GM12878 (cell line): ENCODE measurements at regions not wholly inside any gene's neighbourhood (a gene's known extent, or its start where the extent isn't known, plus 50 kb on each side); places are given as distances from the start of the nearest gene placed in this dataset.

Source experiments
- ATAC-seq: fragments of 200-7000 bp; cut with Tn5 transposase; 3 replicates; pipeline ENCODE4 v1.9.1; 2020; ENCODE audit warnings: mild to moderate bottlenecking, moderate library complexity
- BruUV-seq: library from RNA; stranded (reverse); fragments of 400-500 nt; replicated peaks from 2 replicates; lab custom pipeline; 2021; lab: Mats Ljungman, UMichigan
- CTCF ChIA-PET: fragments of 300-600 bp; sonication (Branson Sonifier 250); formaldehyde crosslinking; extraction: SDS; loops from one replicate; lab custom pipeline; 2021; ENCODE audit warnings: inconsistent platforms; lab: Yijun Ruan, JAX
- POLR2A ChIA-PET: fragments of 350-600 bp; formaldehyde crosslinking; extraction: SDS; loops from one replicate; lab custom pipeline; 2021; ENCODE audit warnings: inconsistent platforms; lab: Charles Lee
- RAD21 ChIA-PET: fragments of 300-600 bp; sonication (Branson Sonifier 250); formaldehyde crosslinking; loops from one replicate; lab custom pipeline; 2023; ENCODE audit warnings: antibody characterized with exemption; ENCODE audit not compliant: unreplicated experiment; lab: Charles Lee
- SMC1A ChIA-PET: fragments of 300-600 bp; sonication (Branson Sonifier 250); formaldehyde crosslinking; loops from one replicate; lab custom pipeline; 2023; ENCODE audit not compliant: unreplicated experiment, uncharacterized antibody; lab: Charles Lee
- DNase-seq: peaks from one replicate; pipeline ENCODE4 v3.0.0-alpha.2; 2011; ENCODE audit warnings: low read depth, low spot score
- FAIRE-seq: peaks from 3 replicates; lab custom pipeline; 2011; peaks lifted over from hg19 to GRCh38; lab: Jason Lieb, UNC
- H2AFZ ChIP-seq: 2 replicates; pipeline ENCODE4 v1.6.0; 2011; ENCODE audit warnings: low read depth, low read length, control low read depth; ENCODE audit not compliant: control insufficient read depth
- H3K27ac ChIP-seq: 2 replicates; pipeline ENCODE4 v1.5.1; 2011; ENCODE audit warnings: control low read depth; ENCODE audit not compliant: control insufficient read depth, insufficient read depth
- H3K27me3 ChIP-seq, 2 experiments: replicated peaks in 1 of 2; 2 replicates each; pipeline versions ENCODE4 v1.6.0 to v1.6.1; 2011; ENCODE audit warnings: low read length in 1 of 2; ENCODE audit not compliant: control insufficient read depth in 2 of 2, insufficient read depth in 2 of 2
- H3K36me3 ChIP-seq, 2 experiments: 2 replicates each; pipeline ENCODE4 v1.5.1; 2011; ENCODE audit warnings: low read length in 1 of 2; ENCODE audit not compliant: control insufficient read depth in 2 of 2, insufficient read depth in 2 of 2
- H3K4me1 ChIP-seq: 2 replicates; pipeline ENCODE4 v1.6.1; 2011; ENCODE audit warnings: mild to moderate bottlenecking, low read length, moderate library complexity, mixed read lengths; ENCODE audit not compliant: control insufficient read depth, insufficient read depth
- H3K4me2 ChIP-seq: 2 replicates; pipeline ENCODE4 v1.6.0; 2011; ENCODE audit warnings: control low read depth; ENCODE audit not compliant: control insufficient read depth, insufficient read depth
- H3K4me3 ChIP-seq: fragments of 200-600 bp; sonication (generic); 2 replicates; pipeline ENCODE4 v1.5.1; 2016
- H3K79me2 ChIP-seq: 2 replicates; pipeline ENCODE4 v1.6.0; 2011; ENCODE audit warnings: low read length; ENCODE audit not compliant: control insufficient read depth, insufficient read depth
- H3K9ac ChIP-seq: 2 replicates; pipeline ENCODE4 v1.8.0; 2011; ENCODE audit warnings: low read length, control low read depth, mixed read lengths; ENCODE audit not compliant: control insufficient read depth, insufficient read depth
- H3K9me3 ChIP-seq: replicated peaks from 3 replicates; pipeline ENCODE4 v1.5.1; 2011; ENCODE audit warnings: mild to moderate bottlenecking, low read length; ENCODE audit not compliant: control insufficient read depth, insufficient read depth
- H4K20me1 ChIP-seq: 2 replicates; pipeline ENCODE4 v1.6.0; 2011; ENCODE audit not compliant: control insufficient read depth, insufficient read depth
- ASH2L ChIP-seq: fragments of 300-600, 200-600 bp; sonication (generic); IDR thresholded peaks from 2 replicates; pipeline ENCODE4 v1.6.1; 2017; ENCODE audit warnings: low read depth, mild to moderate bottlenecking, borderline replicate concordance
- IKZF2 ChIP-seq, 2 experiments: fragments of 450-650 bp; IDR thresholded peaks; 2 replicates each; pipeline ENCODE4 v1.6.1; 2017; ENCODE audit warnings: mild to moderate bottlenecking in 2 of 2, moderate library complexity in 2 of 2
- PAX8 ChIP-seq: fragments of 450-650 bp; IDR thresholded peaks from 2 replicates; pipeline ENCODE4 v1.6.1; 2017; ENCODE audit warnings: mild to moderate bottlenecking, moderate library complexity
- POLR2AphosphoS2 ChIP-seq: IDR thresholded peaks from 2 replicates; pipeline ENCODE4 v1.6.1; 2011; ENCODE audit warnings: low read depth, mild to moderate bottlenecking, low read length, improper control_type of control experiment, moderate library complexity
- POLR2AphosphoS5 ChIP-seq: IDR thresholded peaks from 2 replicates; pipeline ENCODE4 v1.6.1; 2011; ENCODE audit warnings: mild to moderate bottlenecking, low read length, inconsistent platforms
- RCOR1 ChIP-seq: conservative IDR thresholded peaks from 2 replicates; pipeline ENCODE4 v1.6.1; 2012; ENCODE audit warnings: low read depth, low read length, improper control_type of control experiment
- SREBF1 ChIP-seq: IDR thresholded peaks from 2 replicates; pipeline ENCODE4 v1.6.1; 2012; ENCODE audit warnings: mild to moderate bottlenecking, low read length
- SUZ12 ChIP-seq: fragments of 200-600 bp; sonication (generic); IDR thresholded peaks from one replicate; pipeline ENCODE4 v1.6.1; 2018; ENCODE audit warnings: antibody characterized with exemption, mild to moderate bottlenecking; ENCODE audit not compliant: unreplicated experiment
- TCF7 ChIP-seq: IDR thresholded peaks from 2 replicates; pipeline ENCODE4 v1.6.1; 2014; ENCODE audit warnings: antibody characterized with exemption, borderline replicate concordance
- ZNF217 ChIP-seq: fragments of 450-650 bp; IDR thresholded peaks from 2 replicates; pipeline ENCODE4 v1.6.1; 2017; ENCODE audit warnings: antibody characterized with exemption, mild to moderate bottlenecking
- WGBS: methylation state at CpG from one replicate; pipeline ENCODE4 v1.1.6; 2016; ENCODE audit warnings: low lambda C conversion rate; ENCODE audit not compliant: insufficient replicate concordance, insufficient coverage; ENCODE audit errors: missing lambda C conversion rate; 5-methylcytosine and 5-hydroxymethylcytosine counted together
- in situ Hi-C: fragments of 300-500 bp; cut with MboI; formaldehyde crosslinking; loops from 9 replicates; pipeline ENCODE4 v1.14.3; 2018; ENCODE audit warnings: mixed read lengths
- intact Hi-C: fragments of 100-400 bp; cut with micrococcal nuclease; formaldehyde crosslinking; loops from one replicate; pipeline ENCODE4 v1.14.2; 2022; ENCODE audit not compliant: unreplicated experiment
- TF ChIP-seq, protein P1 (sequence below): fragments of 450-650 bp; IDR thresholded peaks from 2 replicates; pipeline ENCODE4 v1.6.1; 2016; ENCODE audit warnings: mild to moderate bottlenecking, moderate library complexity, borderline replicate concordance

DNA sequence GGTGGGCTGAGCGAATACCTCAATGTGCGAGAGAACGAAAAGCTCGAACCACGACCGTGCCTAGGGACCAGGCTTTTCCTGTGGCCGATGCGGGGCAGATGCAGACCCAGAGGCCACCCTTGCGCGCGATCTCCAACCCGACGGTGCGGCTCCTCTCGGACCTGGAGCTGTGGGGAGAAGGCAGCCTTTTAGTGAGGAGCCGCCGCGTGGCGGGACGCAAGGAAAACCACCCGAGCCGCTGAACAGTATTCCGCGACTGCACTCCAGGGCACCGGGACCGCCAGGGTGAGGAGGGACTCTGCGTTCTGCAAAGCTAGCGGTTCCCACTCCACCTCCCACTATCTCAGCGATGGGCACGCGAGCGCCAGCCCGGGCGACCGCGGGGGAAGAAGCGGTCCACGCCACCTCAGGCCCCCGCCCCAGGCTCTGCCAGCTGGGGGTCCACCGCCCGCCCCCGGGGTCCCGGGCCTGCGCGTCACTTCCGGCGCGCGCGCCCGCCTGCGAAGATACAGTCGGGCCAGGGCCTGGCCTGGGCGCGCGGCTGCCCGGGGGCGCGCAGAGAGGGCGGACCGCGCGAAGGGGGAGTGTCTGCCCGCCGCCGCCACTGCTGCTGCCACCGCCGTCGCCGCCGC is 66.5 kb upstream of the PRKACB start (continued):
- TF ChIP-seq PAX8 (no peak), TCF7 (no peak), POLR2AphosphoS5 (peak; percentile 24; the same call in 1 of the 2 replicates), POLR2AphosphoS2 (no peak), IKZF2 (IDR thresholded peaks at IDR 0.05) (no peak), SREBF1 (no peak), ASH2L (peak; percentile 76; the same call in 1 of the 2 replicates), ZNF217 (no peak)
- TF ChIP-seq, protein P1, sequence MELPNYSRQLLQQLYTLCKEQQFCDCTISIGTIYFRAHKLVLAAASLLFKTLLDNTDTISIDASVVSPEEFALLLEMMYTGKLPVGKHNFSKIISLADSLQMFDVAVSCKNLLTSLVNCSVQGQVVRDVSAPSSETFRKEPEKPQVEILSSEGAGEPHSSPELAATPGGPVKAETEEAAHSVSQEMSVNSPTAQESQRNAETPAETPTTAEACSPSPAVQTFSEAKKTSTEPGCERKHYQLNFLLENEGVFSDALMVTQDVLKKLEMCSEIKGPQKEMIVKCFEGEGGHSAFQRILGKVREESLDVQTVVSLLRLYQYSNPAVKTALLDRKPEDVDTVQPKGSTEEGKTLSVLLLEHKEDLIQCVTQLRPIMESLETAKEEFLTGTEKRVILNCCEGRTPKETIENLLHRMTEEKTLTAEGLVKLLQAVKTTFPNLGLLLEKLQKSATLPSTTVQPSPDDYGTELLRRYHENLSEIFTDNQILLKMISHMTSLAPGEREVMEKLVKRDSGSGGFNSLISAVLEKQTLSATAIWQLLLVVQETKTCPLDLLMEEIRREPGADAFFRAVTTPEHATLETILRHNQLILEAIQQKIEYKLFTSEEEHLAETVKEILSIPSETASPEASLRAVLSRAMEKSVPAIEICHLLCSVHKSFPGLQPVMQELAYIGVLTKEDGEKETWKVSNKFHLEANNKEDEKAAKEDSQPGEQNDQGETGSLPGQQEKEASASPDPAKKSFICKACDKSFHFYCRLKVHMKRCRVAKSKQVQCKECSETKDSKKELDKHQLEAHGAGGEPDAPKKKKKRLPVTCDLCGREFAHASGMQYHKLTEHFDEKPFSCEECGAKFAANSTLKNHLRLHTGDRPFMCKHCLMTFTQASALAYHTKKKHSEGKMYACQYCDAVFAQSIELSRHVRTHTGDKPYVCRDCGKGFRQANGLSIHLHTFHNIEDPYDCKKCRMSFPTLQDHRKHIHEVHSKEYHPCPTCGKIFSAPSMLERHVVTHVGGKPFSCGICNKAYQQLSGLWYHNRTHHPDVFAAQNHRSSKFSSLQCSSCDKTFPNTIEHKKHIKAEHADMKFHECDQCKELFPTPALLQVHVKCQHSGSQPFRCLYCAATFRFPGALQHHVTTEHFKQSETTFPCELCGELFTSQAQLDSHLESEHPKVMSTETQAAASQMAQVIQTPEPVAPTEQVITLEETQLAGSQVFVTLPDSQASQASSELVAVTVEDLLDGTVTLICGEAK, result no peak

DNA sequence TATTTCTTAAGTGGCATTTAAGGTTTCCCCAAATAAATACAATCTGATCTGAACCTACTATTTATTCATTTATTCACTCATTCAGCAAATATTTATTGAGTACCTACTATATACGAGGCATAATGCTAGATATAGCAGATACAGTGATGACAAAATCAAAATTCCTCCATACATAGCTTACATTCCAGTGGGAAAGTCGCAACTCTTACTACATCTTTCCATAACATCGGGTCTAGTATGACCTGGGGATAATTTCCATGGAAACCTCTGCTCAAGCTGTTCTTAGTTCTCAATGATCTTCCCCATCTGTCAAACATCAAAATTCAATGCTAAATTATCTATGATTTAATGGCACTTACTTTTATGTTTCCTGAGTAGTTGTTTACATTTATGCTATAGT is 70.8 kb upstream of the PRKACB start:
- ChIA-PET RAD21 (no interaction called here), CTCF (no interaction called here), POLR2A (no interaction called here), SMC1A (no interaction called here)
- intact Hi-C loops (no loop called here), in situ Hi-C loops (no loop called here)
- no peaks in the 10 kb centered on the region for H3K9me3 ChIP-seq
- H2AFZ ChIP-seq, result no peak overlapping the region
- H3K4me2 ChIP-seq, result no peak overlapping the region
- no peak for DNase-seq
- H3K4me3 ChIP-seq, result no peak overlapping the region
- H3K4me1 ChIP-seq, result no peaks in the 10 kb centered on the region
- ATAC-seq, result no peak
- TF ChIP-seq SUZ12, result no peak
- no peak for TF ChIP-seq POLR2AphosphoS5
- no peak for TF ChIP-seq RCOR1
- H3K36me3 ChIP-seq, result no peaks in the 10 kb centered on the region
- H3K27me3 ChIP-seq, result no peaks in the 10 kb centered on the region
- H3K79me2 ChIP-seq, result no peaks in the 10 kb centered on the region
- H3K27ac ChIP-seq, result no peak overlapping the region
- BruUV-seq, result no TSS peak
- 97% methylated on average over 3 of the region's 3 CpGs for WGBS
- FAIRE-seq, result no peak
- no peaks in the 10 kb centered on the region for H4K20me1 ChIP-seq
- no peak overlapping the region for H3K9ac ChIP-seq
